Motor neuron (in vitro differentiated cells): ENCODE measurements at regions not wholly inside any gene's neighbourhood (a gene's known extent, or its start where the extent isn't known, plus 50 kb on each side); places are given as distances from the start of the nearest gene placed in this dataset.

Experiments used
- ATAC-seq, 8 experiments: fragments of 200-7000 bp; cut with Tn5 transposase; replicated peaks in 6 of 8; 2 replicates each; pipeline ENCODE4 v1.8.0; 2021; ENCODE audit warnings: mild to moderate bottlenecking in 8 of 8, moderate library complexity in 8 of 8
- H3K27ac ChIP-seq, 2 donors: fragments of 250-450 bp; sonication (Bioruptor Pico); 2 replicates each; pipeline ENCODE4 v1.9.0; 2021; ENCODE audit warnings: antibody characterized with exemption in 2 of 2, mild to moderate bottlenecking in 2 of 2, moderate library complexity in 1 of 2
- H3K4me1 ChIP-seq, 2 donors: fragments of 250-450 bp; sonication (Bioruptor Pico); replicated peaks in 1 of 2; 2 replicates each; pipeline ENCODE4 v1.6.1; 2021; ENCODE audit warnings: antibody characterized with exemption in 2 of 2, mild to moderate bottlenecking in 2 of 2, moderate library complexity in 1 of 2
- H3K4me3 ChIP-seq, 5 donors: fragments of 250-450 bp; sonication (Bioruptor Pico); 2 replicates each; pipeline ENCODE4 v1.9.0; 2021; ENCODE audit warnings: antibody characterized with exemption in 5 of 5, mild to moderate bottlenecking in 5 of 5, moderate library complexity in 4 of 5
- WGBS, 10 experiments: fragments of 450-650 bp; shearing (Covaris generic); methylation state at CpG; one replicate each; pipeline ENCODE4 v1.0.0; 2022; 5-methylcytosine and 5-hydroxymethylcytosine counted together
- in situ Hi-C, 9 experiments: fragments of 400-800 bp; cut with MboI; loops; one replicate each; pipeline ENCODE4 v1.15.0; 2021; ENCODE audit warnings: low sequenced_read_pairs in 9 of 9, low pct_unique_long_range_greater_than_20kb in 2 of 9; ENCODE audit not compliant: unreplicated experiment in 9 of 9

- ATAC-seq: no peak
- in situ Hi-C loops: no loop called here
- Histone ChIP-seq H3K4me3 (no peak overlapping the region), H3K27ac (no peak overlapping the region), H3K4me1 (no peaks in the 10 kb centered on the region)
- WGBS, 10 experiments: 100% methylated on average over 1 of the region's 1 CpG; no CpG with 5 or more reads in 5 of the 10 experiments
Observed at GRCh38 chr5:96014395-96014794, 52.7 kb upstream of the ELL2 start.

- Histone ChIP-seq H3K27ac (no peak overlapping the region), H3K4me1 (no peaks in the 10 kb centered on the region), H3K4me3 (no peak overlapping the region)
- WGBS, 10 experiments: 80 to 100% (median 100%) methylated on average over 1 of the region's 1 CpG; no CpG with 5 or more reads in 3 of the 10 experiments
- in situ Hi-C loops: no loop called here
- no peak for ATAC-seq
Observed at GRCh38 chr5:96013254-96013653, 51.6 kb upstream of the ELL2 start.

GRCh38 chr5:96012399-96012798 is 50.7 kb upstream of the ELL2 start:
- in situ Hi-C loops: no loop called here

More at GRCh38 chr5:96012399-96012798, 50.7 kb upstream of the ELL2 start:
- Histone ChIP-seq H3K4me1 (no peaks in the 10 kb centered on the region), H3K4me3 (no peak overlapping the region), H3K27ac (no peak overlapping the region)
- no peak for ATAC-seq
